AG10803 (cell line): ENCODE measurements at regions not wholly inside any gene's neighbourhood (a gene's known extent, or its start where the extent isn't known, plus 50 kb on each side); places are given as distances from the start of the nearest gene placed in this dataset.

ENCODE experiments used
- DNase-seq: peaks from one replicate; pipeline ENCODE4 v3.0.0; 2010; ENCODE audit warnings: low read depth
- H3K4me3 ChIP-seq: 2 replicates; pipeline ENCODE4 v1.5.1; 2011; ENCODE audit warnings: mild to moderate bottlenecking, low read length, control low read depth
- CTCF ChIP-seq: conservative IDR thresholded peaks from 2 replicates; pipeline ENCODE4 v1.5.1; 2011; ENCODE audit warnings: mild to moderate bottlenecking, low read length, control low read depth, inconsistent platforms

GRCh38 chr20:23139524-23139923 lies 53.4 kb upstream of the CD93 start:
- TF ChIP-seq CTCF, result no peak
- H3K4me3 ChIP-seq, result no peak overlapping the region
- no peak for DNase-seq

DNA sequence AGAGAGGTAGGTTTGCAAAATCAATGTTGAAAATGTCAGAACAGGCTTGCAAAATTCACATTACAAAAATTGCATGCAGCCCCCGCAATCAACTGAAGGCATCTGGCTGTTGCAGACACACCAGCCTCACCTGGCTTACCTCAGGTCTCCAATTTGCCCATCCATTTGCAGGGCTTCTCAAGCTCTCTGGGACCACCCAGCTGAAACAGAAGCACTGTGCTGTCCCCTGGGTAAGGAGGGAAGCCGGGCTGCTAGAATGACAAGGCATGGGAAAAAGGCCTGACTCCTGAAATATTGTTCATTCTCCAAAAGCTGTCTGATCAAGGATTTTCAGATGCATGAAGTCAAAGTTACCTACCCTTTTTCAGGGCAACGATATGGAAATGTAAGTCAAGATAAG lies 52.6 kb upstream of the CD93 start:
- DNase-seq, result no peak
- H3K4me3 ChIP-seq, result no peak overlapping the region
- no peak for TF ChIP-seq CTCF

DNA sequence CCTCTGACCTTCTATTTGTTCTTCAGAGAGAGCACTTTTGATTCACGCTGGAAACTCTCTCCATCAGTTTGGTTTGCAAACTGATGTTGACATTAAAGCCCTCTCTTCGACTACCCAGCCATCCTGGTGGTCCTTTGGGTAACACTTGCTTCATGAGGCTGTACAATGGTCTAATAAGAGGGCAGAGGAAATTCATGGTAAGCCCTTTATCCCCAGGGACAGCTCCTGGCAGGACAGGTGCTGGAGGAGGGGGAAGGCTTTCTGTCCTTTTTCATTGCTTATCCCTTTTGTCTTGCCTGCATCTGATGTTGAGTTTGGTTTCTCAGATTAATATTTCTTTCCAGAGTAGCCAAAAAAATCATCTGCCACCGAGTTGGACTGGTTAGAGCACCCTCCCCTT lies 52.1 kb upstream of the CD93 start:
- no peak for TF ChIP-seq CTCF
- H3K4me3 ChIP-seq, result no peak overlapping the region
- DNase-seq, result no peak

- H3K4me3 ChIP-seq, result no peak overlapping the region
- TF ChIP-seq CTCF, result no peak
- DNase-seq, result no peak
Observed at GRCh38 chr20:23136893-23137745, 51.0 kb upstream of the CD93 start.

DNA sequence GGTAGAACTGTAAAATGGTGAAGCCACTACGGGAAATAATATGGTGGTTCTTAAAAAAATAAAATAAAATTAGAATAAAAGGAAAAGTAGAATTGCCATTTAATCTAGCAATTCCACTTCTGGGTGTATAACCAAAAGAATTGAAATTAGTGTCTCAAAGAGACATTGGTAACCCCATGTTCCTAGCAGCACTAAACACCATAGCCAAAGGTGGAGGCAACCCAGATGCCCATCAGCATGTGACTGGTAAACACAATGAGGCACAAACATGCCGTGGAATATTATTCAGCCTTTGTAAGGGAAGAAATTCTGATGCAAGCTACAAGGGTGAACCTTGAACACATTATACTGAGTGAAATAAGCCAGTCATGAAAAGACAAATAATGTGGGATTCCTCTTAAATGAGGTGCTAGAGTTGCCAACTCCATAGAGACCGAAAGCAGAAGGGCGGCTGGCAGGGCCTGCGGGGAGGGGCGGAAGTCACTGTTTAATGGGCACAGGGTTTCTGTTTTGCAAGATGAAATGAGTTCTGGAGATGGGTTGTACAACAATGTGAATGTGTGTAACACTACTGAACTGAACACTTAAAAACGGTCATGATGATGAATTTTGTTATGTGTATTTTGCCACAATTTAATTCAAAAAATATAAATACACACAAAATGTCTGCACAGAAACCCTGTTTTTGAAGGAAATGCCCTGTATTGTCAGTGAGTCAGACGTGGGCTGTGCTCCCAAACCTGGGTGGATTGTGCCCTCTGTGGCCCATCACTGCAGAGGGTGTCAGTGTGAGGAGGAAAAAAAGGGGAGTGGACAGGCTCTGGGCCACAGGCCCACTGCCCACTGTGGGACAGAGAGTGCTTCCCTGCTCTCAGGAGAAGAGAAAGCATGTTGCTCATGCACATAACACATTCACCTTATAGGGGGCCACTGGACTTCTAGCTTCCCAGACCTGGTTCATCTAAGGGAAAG lies 49.6 kb upstream of the CD93 start:
- no peak for DNase-seq
- TF ChIP-seq CTCF, result no peak
- H3K4me3 ChIP-seq, result no peak overlapping the region
